ENCODE measurements at regions not wholly inside any gene's neighbourhood (a gene's known extent, or its start where the extent isn't known, plus 50 kb on each side); places are given as distances from the start of the nearest gene placed in this dataset.

DNA sequence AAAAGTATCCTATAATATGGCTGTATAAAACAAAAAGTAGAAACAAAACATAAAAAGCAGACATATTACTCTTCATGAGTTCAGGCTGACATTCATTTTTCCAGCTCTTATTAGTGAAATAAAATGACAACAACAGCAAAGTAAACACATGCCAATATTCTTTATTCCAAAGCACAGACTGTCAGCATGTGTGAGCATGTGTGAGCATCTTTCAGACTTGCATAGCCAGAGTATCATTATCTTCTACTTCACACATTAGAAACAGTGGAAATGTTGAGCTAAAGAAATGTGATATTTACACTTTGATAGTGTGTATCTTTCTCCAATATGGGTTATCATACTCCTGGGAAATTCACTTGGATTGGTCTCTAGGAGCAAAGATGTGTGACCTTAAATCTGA lies 476.6 kb upstream of the TMEM132C start:
- no peak overlapping the region for H3K4me2 ChIP-seq (ENCODE audit: insufficient read depth, low read length)
- DNase-seq (ENCODE audit: low read depth, low spot score) (no peak), FAIRE-seq (no peak)
- dilution Hi-C loops (cut with MboI; ENCODE audit: extremely low pct_ligation_motif_present, low sequenced_read_pairs) = no loop called here
- no peaks in the 10 kb centered on the region for H3K36me3 ChIP-seq (ENCODE audit: control insufficient read depth in 2 of 2, extremely low read depth in 1 of 2, insufficient read depth in 2 of 2, low read length in 2 of 2)
- H3K9ac ChIP-seq (replicated peaks; ENCODE audit: extremely low read depth, insufficient read depth, low read length) = no peak overlapping the region
- H2AFZ ChIP-seq (ENCODE audit: low read depth, low read length) = no peak overlapping the region
- no TSS peak for BruUV-seq (replicated peaks)
- TF ChIP-seq POLR2A (IDR thresholded peaks at IDR 0.05; ENCODE audit: low read depth, low read length) = no peak
- no peak for TF ChIP-seq FOS (IDR thresholded peaks at IDR 0.05; ENCODE audit: borderline replicate concordance, insufficient read depth, low read length)
- TF ChIP-seq JUN (IDR thresholded peaks at IDR 0.05; ENCODE audit: borderline replicate concordance, insufficient read depth, insufficient read length, low read depth) = no peak
- TF ChIP-seq MYC (IDR thresholded peaks at IDR 0.05; ENCODE audit: low read depth, low read length) = no peak
- TF ChIP-seq, protein P1, sequence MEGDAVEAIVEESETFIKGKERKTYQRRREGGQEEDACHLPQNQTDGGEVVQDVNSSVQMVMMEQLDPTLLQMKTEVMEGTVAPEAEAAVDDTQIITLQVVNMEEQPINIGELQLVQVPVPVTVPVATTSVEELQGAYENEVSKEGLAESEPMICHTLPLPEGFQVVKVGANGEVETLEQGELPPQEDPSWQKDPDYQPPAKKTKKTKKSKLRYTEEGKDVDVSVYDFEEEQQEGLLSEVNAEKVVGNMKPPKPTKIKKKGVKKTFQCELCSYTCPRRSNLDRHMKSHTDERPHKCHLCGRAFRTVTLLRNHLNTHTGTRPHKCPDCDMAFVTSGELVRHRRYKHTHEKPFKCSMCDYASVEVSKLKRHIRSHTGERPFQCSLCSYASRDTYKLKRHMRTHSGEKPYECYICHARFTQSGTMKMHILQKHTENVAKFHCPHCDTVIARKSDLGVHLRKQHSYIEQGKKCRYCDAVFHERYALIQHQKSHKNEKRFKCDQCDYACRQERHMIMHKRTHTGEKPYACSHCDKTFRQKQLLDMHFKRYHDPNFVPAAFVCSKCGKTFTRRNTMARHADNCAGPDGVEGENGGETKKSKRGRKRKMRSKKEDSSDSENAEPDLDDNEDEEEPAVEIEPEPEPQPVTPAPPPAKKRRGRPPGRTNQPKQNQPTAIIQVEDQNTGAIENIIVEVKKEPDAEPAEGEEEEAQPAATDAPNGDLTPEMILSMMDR (IDR thresholded peaks at IDR 0.05; ENCODE audit: extremely low read depth in 1 of 2, insufficient read depth in 1 of 2, low read depth in 1 of 2, low read length in 2 of 2) = no peak
- TF ChIP-seq GATA2 (IDR thresholded peaks at IDR 0.05; ENCODE audit: insufficient read depth, insufficient read length, low read depth, low read length) = no peak
- no peak for TF ChIP-seq POLR2AphosphoS5 (IDR thresholded peaks at IDR 0.05; ENCODE audit: insufficient read depth, low read depth, low read length)
- TF ChIP-seq, protein P2, sequence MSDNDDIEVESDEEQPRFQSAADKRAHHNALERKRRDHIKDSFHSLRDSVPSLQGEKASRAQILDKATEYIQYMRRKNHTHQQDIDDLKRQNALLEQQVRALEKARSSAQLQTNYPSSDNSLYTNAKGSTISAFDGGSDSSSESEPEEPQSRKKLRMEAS (IDR thresholded peaks at IDR 0.05; ENCODE audit: insufficient read depth, insufficient read length) = no peak
- no peak for TF ChIP-seq EZH2 (IDR thresholded peaks at IDR 0.05; ENCODE audit: borderline replicate concordance, low read depth, low read length, severe bottlenecking)
- H3K4me1 ChIP-seq (ENCODE audit: control insufficient read depth, extremely low read depth, insufficient read depth, low read length) = no peaks in the 10 kb centered on the region
- H3K9me1 ChIP-seq (replicated peaks; ENCODE audit: control insufficient read depth, extremely low read depth, insufficient read depth, low read length) = no peaks in the 10 kb centered on the region
- H3K27ac ChIP-seq (ENCODE audit: insufficient read depth, low read depth, low read length) = no peak overlapping the region
- H3K4me3 ChIP-seq (replicated peaks in 1 of 3; ENCODE audit: insufficient read depth in 1 of 3, low read depth in 1 of 3, low read length in 3 of 3) = no peak overlapping the region
- no peaks in the 10 kb centered on the region for H3K27me3 ChIP-seq (ENCODE audit: control insufficient read depth in 2 of 2, insufficient read depth in 2 of 2, low read length in 2 of 2)
- ChIA-PET POLR2A (no interaction called here), CTCF (no interaction called here)
- H3K9me3 ChIP-seq (replicated peaks; ENCODE audit: control insufficient read depth, insufficient read depth, low read length) = peaks cover 2% of the 10 kb centered on the region
- intact Hi-C loops (cut with micrococcal nuclease) = no loop called here
- H4K20me1 ChIP-seq (replicated peaks; ENCODE audit: control insufficient read depth, extremely low read depth, insufficient read depth, low read length) = no peaks in the 10 kb centered on the region
- no peaks in the 10 kb centered on the region for H3K79me2 ChIP-seq (ENCODE audit: control insufficient read depth, insufficient read depth, low read length)

All from endothelial cell of umbilical vein (primary cell).